H1 (cell line): ENCODE measurements at regions not wholly inside any gene's neighbourhood (a gene's known extent, or its start where the extent isn't known, plus 50 kb on each side); places are given as distances from the start of the nearest gene placed in this dataset.

Source experiments
- CTCF ChIA-PET: fragments of 300-600 bp; sonication (Branson Sonifier 250); formaldehyde crosslinking; loops from one replicate; lab custom pipeline; 2021; ENCODE audit not compliant: partially characterized antibody; lab: Charles Lee
- POLR2A ChIA-PET: fragments of 300-600 bp; sonication (Branson Sonifier 250); formaldehyde crosslinking; loops from one replicate; lab custom pipeline; 2021; ENCODE audit warnings: inconsistent platforms; ENCODE audit not compliant: partially characterized antibody; lab: Charles Lee
- DNase-seq, 2 experiments: peaks; one replicate each; pipeline versions ENCODE4 v3.0.0 to v3.0.0-alpha.2; 2010 to 2022; ENCODE audit warnings: low spot score in 2 of 2, low read depth in 1 of 2, mixed read lengths in 1 of 2
- FAIRE-seq: peaks from 2 replicates; lab custom pipeline; 2011; peaks lifted over from hg19 to GRCh38; lab: Jason Lieb, UNC
- H2AFZ ChIP-seq: 2 replicates; pipeline ENCODE4 v1.8.1; 2012; ENCODE audit warnings: low read length, inconsistent platforms
- H2AK5ac ChIP-seq: 2 replicates; pipeline ENCODE4 v1.6.1; 2013; ENCODE audit warnings: low read depth, low read length
- H2BK120ac ChIP-seq: replicated peaks from 2 replicates; pipeline ENCODE3; 2013; ENCODE audit warnings: low read depth, low read length, inconsistent platforms
- H2BK12ac ChIP-seq: 2 replicates; pipeline ENCODE4 v1.6.1; 2013; ENCODE audit warnings: low read depth, low read length
- H2BK15ac ChIP-seq: 2 replicates; pipeline ENCODE4 v1.6.1; 2013; ENCODE audit warnings: low read length
- H2BK20ac ChIP-seq: 2 replicates; pipeline ENCODE4 v1.6.1; 2013; ENCODE audit warnings: low read length
- H2BK5ac ChIP-seq: 2 replicates; pipeline ENCODE4 v1.6.1; 2013; ENCODE audit warnings: low read depth, low read length
- H3K14ac ChIP-seq: 2 replicates; pipeline ENCODE4 v1.6.1; 2013; ENCODE audit warnings: inconsistent platforms; ENCODE audit not compliant: insufficient read length
- H3K18ac ChIP-seq: 2 replicates; pipeline ENCODE4 v1.6.1; 2013; ENCODE audit warnings: low read length; ENCODE audit errors: extremely low read depth
- H3K23ac ChIP-seq: 2 replicates; pipeline ENCODE4 v1.6.1; 2013; ENCODE audit warnings: inconsistent platforms; ENCODE audit not compliant: insufficient read length
- H3K23me2 ChIP-seq: 2 replicates; pipeline ENCODE4 v1.6.1; 2013; ENCODE audit warnings: low read depth, low read length
- H3K27ac ChIP-seq: 2 replicates; pipeline ENCODE4 v1.6.1; 2011; ENCODE audit warnings: low read depth, low read length, inconsistent platforms
- H3K27me3 ChIP-seq, 4 experiments: replicated peaks in 1 of 4; 1 replicate in 1 of 4; 2 replicates in 3 of 4; pipeline versions ENCODE4 v1.6.1 to v1.8.1; 2011 to 2013; ENCODE audit warnings: low read length in 3 of 4, mild to moderate bottlenecking in 3 of 4, inconsistent platforms in 2 of 4, mixed read lengths in 2 of 4, moderate library complexity in 1 of 4; ENCODE audit not compliant: control insufficient read depth in 3 of 4, insufficient read depth in 3 of 4; ENCODE audit errors: extremely low read depth in 1 of 4
- H3K36me3 ChIP-seq, 4 experiments: 2 replicates each; pipeline versions ENCODE4 v1.6.1 to v1.8.1; 2011 to 2013; ENCODE audit warnings: mild to moderate bottlenecking in 4 of 4, low read length in 3 of 4, moderate library complexity in 2 of 4, control low read depth in 1 of 4, inconsistent platforms in 1 of 4; ENCODE audit not compliant: insufficient read depth in 4 of 4, control insufficient read depth in 2 of 4
- H3K4ac ChIP-seq: replicated peaks from 2 replicates; pipeline ENCODE3; 2013; ENCODE audit warnings: low read length, low read depth, mixed read lengths, inconsistent platforms; ENCODE audit not compliant: insufficient read length
- H3K4me1 ChIP-seq, 4 experiments: replicated peaks in 1 of 4; 1 replicate in 1 of 4; 2 replicates in 3 of 4; pipeline versions ENCODE4 v1.6.1 to v1.8.1; 2011 to 2013; ENCODE audit warnings: low read length in 3 of 4, inconsistent platforms in 2 of 4, mixed read lengths in 1 of 4; ENCODE audit not compliant: insufficient read depth in 4 of 4, control insufficient read depth in 3 of 4
- H3K4me2 ChIP-seq, 2 experiments: 2 replicates each; pipeline versions ENCODE4 v1.6.1 to v1.8.1; 2011 to 2013; ENCODE audit warnings: low read depth in 2 of 2, low read length in 2 of 2, control low read depth in 1 of 2, inconsistent platforms in 1 of 2, mild to moderate bottlenecking in 1 of 2; ENCODE audit not compliant: insufficient read depth in 1 of 2
- H3K4me3 ChIP-seq, 4 experiments: fragments of 200-600, 300-600 bp in 1 of 4; sonication (generic), shearing (Covaris generic), sonication (Bioruptor Twin) in 1 of 4; 2 replicates each; pipeline versions ENCODE4 v1.5.1 to v1.8.1; 2011 to 2016; ENCODE audit warnings: low read length in 4 of 4, low read depth in 3 of 4, control low read depth in 2 of 4, inconsistent platforms in 2 of 4, mild to moderate bottlenecking in 2 of 4, mixed read lengths in 1 of 4, moderate library complexity in 1 of 4; ENCODE audit not compliant: insufficient read depth in 2 of 4; ENCODE audit errors: extremely low read depth in 1 of 4
- H3K56ac ChIP-seq: replicated peaks from 2 replicates; pipeline ENCODE3; 2013; ENCODE audit warnings: low read depth, mild to moderate bottlenecking, mixed read lengths, low read length, inconsistent platforms; ENCODE audit not compliant: insufficient read length
- H3K79me1 ChIP-seq: 2 replicates; pipeline ENCODE4 v1.6.1; 2013; ENCODE audit warnings: low read depth, low read length, control low read depth
- H3K79me2 ChIP-seq, 2 experiments: 2 replicates each; pipeline versions ENCODE4 v1.6.1 to v1.8.1; 2012 to 2013; ENCODE audit warnings: low read length in 2 of 2, mild to moderate bottlenecking in 2 of 2, inconsistent platforms in 1 of 2; ENCODE audit not compliant: insufficient read depth in 2 of 2, control insufficient read depth in 1 of 2
- H3K9ac ChIP-seq, 4 experiments: replicated peaks in 1 of 4; 1 replicate in 1 of 4; 2 replicates in 3 of 4; pipeline versions ENCODE4 v1.6.1 to v1.8.1; 2011 to 2013; ENCODE audit warnings: low read depth in 3 of 4, low read length in 3 of 4, control low read depth in 2 of 4, mild to moderate bottlenecking in 2 of 4, moderate library complexity in 2 of 4, inconsistent platforms in 1 of 4; ENCODE audit errors: extremely low read depth in 1 of 4
- H3K9me3 ChIP-seq, 2 experiments: 2 replicates each; pipeline versions ENCODE4 v1.6.1 to v1.8.1; 2012 to 2013; ENCODE audit warnings: mild to moderate bottlenecking in 2 of 2, moderate library complexity in 2 of 2, control low read depth in 1 of 2, inconsistent platforms in 1 of 2, low read depth in 1 of 2, low read length in 1 of 2, mixed read lengths in 1 of 2; ENCODE audit not compliant: insufficient read depth in 2 of 2
- H4K20me1 ChIP-seq, 2 experiments: replicated peaks in 1 of 2; 2 replicates each; pipeline versions ENCODE3 to v1.8.1; 2011 to 2013; ENCODE audit warnings: inconsistent platforms in 2 of 2, low read length in 2 of 2, mild to moderate bottlenecking in 1 of 2; ENCODE audit not compliant: insufficient read depth in 2 of 2, control insufficient read depth in 1 of 2
- H4K5ac ChIP-seq: 2 replicates; pipeline ENCODE4 v1.6.1; 2013; ENCODE audit warnings: low read length, low read depth, mixed read lengths, inconsistent platforms; ENCODE audit not compliant: insufficient read length
- H4K8ac ChIP-seq: 2 replicates; pipeline ENCODE4 v1.8.0; 2013; ENCODE audit warnings: mild to moderate bottlenecking, moderate library complexity, low read length, inconsistent platforms; ENCODE audit not compliant: insufficient read depth; ENCODE audit errors: extremely low read depth
- H4K91ac ChIP-seq: replicated peaks from 2 replicates; pipeline ENCODE3; 2013; ENCODE audit warnings: low read length, mixed read lengths, inconsistent platforms; ENCODE audit not compliant: insufficient read length
- RXRA ChIP-seq: IDR thresholded peaks from 2 replicates; pipeline ENCODE4 v1.6.1; 2011; ENCODE audit warnings: low read depth, mild to moderate bottlenecking, low read length, moderate library complexity; ENCODE audit not compliant: insufficient read depth
- WGBS, 2 experiments: shearing (Covaris generic) in 1 of 2; methylation state at CpG; one replicate each; pipeline versions ENCODE4 v1.1.6 to v1.1.7; 2013 to 2015; ENCODE audit warnings: low lambda C conversion rate in 2 of 2, mixed read lengths in 2 of 2, inconsistent platforms in 1 of 2, low coverage in 1 of 2, missing lambda C conversion rate in 1 of 2; ENCODE audit not compliant: insufficient replicate concordance in 2 of 2, insufficient coverage in 1 of 2, insufficient read length in 1 of 2; ENCODE audit errors: extremely low coverage in 1 of 2, missing lambda C conversion rate in 1 of 2; 5-methylcytosine and 5-hydroxymethylcytosine counted together

DNA sequence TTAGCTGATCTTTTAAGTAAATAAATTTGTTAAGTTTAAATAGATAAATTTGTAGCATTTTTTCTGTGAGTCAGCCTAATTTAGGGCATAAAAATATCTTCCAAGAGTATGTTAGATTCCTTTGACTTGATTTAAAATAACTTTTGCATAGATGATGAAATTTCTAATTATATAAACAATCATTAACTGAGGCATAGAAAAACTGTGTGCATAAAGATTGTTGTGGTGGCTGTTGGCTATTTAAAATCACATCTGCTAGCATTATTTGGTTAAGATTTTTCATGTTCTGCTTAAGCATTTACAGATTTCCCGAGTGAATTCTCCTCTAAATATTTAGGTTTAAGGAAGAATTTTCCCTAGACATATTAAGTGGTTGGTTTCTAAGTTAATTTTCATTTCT, 223.2 kb downstream of the FSCB start:
- no peak overlapping the region for H4K8ac ChIP-seq
- WGBS, 2 experiments, result 83% methylated on average over 1 of the region's 1 CpG; no CpG with 5 or more reads in 1 of the 2 experiments
- no peak overlapping the region for H2AK5ac ChIP-seq
- H2BK20ac ChIP-seq, result no peak overlapping the region
- H3K27me3 ChIP-seq, result no peaks in the 10 kb centered on the region
- H4K91ac ChIP-seq, result no peak overlapping the region
- H3K36me3 ChIP-seq, result no peaks in the 10 kb centered on the region
- DNase-seq (no peak), FAIRE-seq (no peak)
- no peaks in the 10 kb centered on the region for H3K4me1 ChIP-seq
- CTCF ChIA-PET, result no interaction called here
- H3K56ac ChIP-seq, result no peak overlapping the region
- no peak overlapping the region for H2BK15ac ChIP-seq
- H2BK120ac ChIP-seq, result no peak overlapping the region
- POLR2A ChIA-PET, result no interaction called here
- H3K4me2 ChIP-seq, result no peak overlapping the region
- no peak overlapping the region for H2BK5ac ChIP-seq
- no peak overlapping the region for H3K23ac ChIP-seq
- no peak overlapping the region for H2BK12ac ChIP-seq
- no peak overlapping the region for H2AFZ ChIP-seq
- H3K18ac ChIP-seq, result no peak overlapping the region
- peaks cover 0 to 1% of the 10 kb centered on the region in 2 experiments for H4K20me1 ChIP-seq
- no peak overlapping the region for H3K27ac ChIP-seq
- no peak overlapping the region for H3K4ac ChIP-seq
- H3K79me1 ChIP-seq, result no peaks in the 10 kb centered on the region
- no peak overlapping the region for H3K14ac ChIP-seq
- no peaks in the 10 kb centered on the region for H3K9me3 ChIP-seq
- H3K4me3 ChIP-seq, result no peak overlapping the region
- no peak overlapping the region for H3K9ac ChIP-seq
- no peak overlapping the region for H4K5ac ChIP-seq
- H3K23me2 ChIP-seq, result no peaks in the 10 kb centered on the region
- H3K79me2 ChIP-seq, result no peaks in the 10 kb centered on the region
- TF ChIP-seq RXRA, result no peak
